Natural killer cell (primary cell): ENCODE measurements at regions not wholly inside any gene's neighbourhood (a gene's known extent, or its start where the extent isn't known, plus 50 kb on each side); places are given as distances from the start of the nearest gene placed in this dataset.
"Not testable (repeated sequence)": the region's sequence is repeated elsewhere in the genome, so short reads cannot be mapped to it uniquely, and the experiment has no call there.

Experiments
- ATAC-seq, 3 donors: fragments of 150-1000 bp in 2 of 3; fragments of 200-7000 bp in 1 of 3; cut with Tn5 transposase; 1 replicate in 1 of 3; 2 replicates in 2 of 3; pipeline ENCODE4 v1.10.0; 2021; ENCODE audit warnings: mild to moderate bottlenecking in 2 of 3, moderate library complexity in 2 of 3
- DNase-seq, 2 donors: peaks; one replicate each; pipeline versions ENCODE4 v3.0.0 to v3.0.0-alpha.2; 2013 to 2021; ENCODE audit warnings: mixed read lengths in 1 of 2
- H3K27ac ChIP-seq: one replicate; pipeline ENCODE4 v1.5.1; 2013; ENCODE audit warnings: mild to moderate bottlenecking, low read length
- H3K27me3 ChIP-seq: one replicate; pipeline ENCODE4 v1.6.1; 2013; ENCODE audit warnings: low read length; ENCODE audit not compliant: control insufficient read depth, insufficient read depth
- H3K36me3 ChIP-seq: one replicate; pipeline ENCODE4 v1.6.1; 2013; ENCODE audit warnings: low read length; ENCODE audit not compliant: control insufficient read depth, insufficient read depth
- H3K4me1 ChIP-seq: one replicate; pipeline ENCODE4 v1.6.1; 2013; ENCODE audit warnings: low read length; ENCODE audit not compliant: control insufficient read depth, insufficient read depth
- H3K4me3 ChIP-seq: one replicate; pipeline ENCODE4 v1.5.1; 2013; ENCODE audit warnings: low read length
- H3K9me3 ChIP-seq: one replicate; pipeline ENCODE4 v1.6.1; 2013; ENCODE audit warnings: low read length; ENCODE audit not compliant: control insufficient read depth, insufficient read depth
- H3K27ac Mint-ChIP-seq, 2 donors: one replicate each; pipeline ENCODE4 v1.8.0; 2022; ENCODE audit warnings: mild to moderate bottlenecking in 2 of 2, mixed read lengths in 2 of 2, moderate library complexity in 1 of 2
- H3K27me3 Mint-ChIP-seq, 2 donors: one replicate each; pipeline ENCODE4 v1.8.0; 2022; ENCODE audit warnings: low read depth in 2 of 2, mixed read lengths in 2 of 2
- H3K36me3 Mint-ChIP-seq: one replicate; pipeline ENCODE4 v1.8.0; 2022; ENCODE audit warnings: mixed read lengths
- H3K4me1 Mint-ChIP-seq, 2 donors: one replicate each; pipeline ENCODE4 v1.8.0; 2022; ENCODE audit warnings: mixed read lengths in 2 of 2
- H3K4me3 Mint-ChIP-seq: one replicate; pipeline ENCODE4 v1.8.0; 2022; ENCODE audit warnings: mild to moderate bottlenecking, moderate library complexity, mixed read lengths
- H3K9me3 Mint-ChIP-seq, 2 donors: one replicate each; pipeline ENCODE4 v1.8.0; 2022; ENCODE audit warnings: mixed read lengths in 2 of 2
- CTCF ChIP-seq: fragments of 200-600 bp; IDR thresholded peaks from one replicate; pipeline ENCODE4 v1.8.0; 2022; ENCODE audit warnings: antibody characterized with exemption
- WGBS: methylation state at CpG from one replicate; pipeline ENCODE4 v1.1.7; 2013; ENCODE audit warnings: missing lambda C conversion rate; ENCODE audit not compliant: insufficient coverage; 5-methylcytosine and 5-hydroxymethylcytosine counted together
- intact Hi-C: fragments of 100-400 bp; cut with micrococcal nuclease; formaldehyde crosslinking; loops from one replicate; pipeline ENCODE4 v1.14.2; 2022

- Histone ChIP-seq H3K4me1 (peaks cover 16% of the 10 kb centered on the region), H3K9me3 (no peaks in the 10 kb centered on the region), H3K36me3 (no peaks in the 10 kb centered on the region), H3K4me3 (no peak overlapping the region), H3K27ac (no peak overlapping the region), H3K27me3 (no peaks in the 10 kb centered on the region)
- Mint-ChIP-seq H3K4me3 (no peak overlapping the region), H3K4me1 (peaks cover 2 to 4% of the 10 kb centered on the region in 2 donors), H3K27me3 (no peaks in the 10 kb centered on the region), H3K9me3 (no peaks in the 10 kb centered on the region), H3K27ac (no peak overlapping the region), H3K36me3 (no peaks in the 10 kb centered on the region)
- intact Hi-C loops = no loop called here
- no peak for DNase-seq
- ATAC-seq = no peak
- WGBS = 97% methylated on average over 4 of the region's 6 CpGs
- TF ChIP-seq CTCF = no peak
Observed at GRCh38 chr6:26276841-26277648, 88.0 kb upstream of the BTN3A2 start.

DNA sequence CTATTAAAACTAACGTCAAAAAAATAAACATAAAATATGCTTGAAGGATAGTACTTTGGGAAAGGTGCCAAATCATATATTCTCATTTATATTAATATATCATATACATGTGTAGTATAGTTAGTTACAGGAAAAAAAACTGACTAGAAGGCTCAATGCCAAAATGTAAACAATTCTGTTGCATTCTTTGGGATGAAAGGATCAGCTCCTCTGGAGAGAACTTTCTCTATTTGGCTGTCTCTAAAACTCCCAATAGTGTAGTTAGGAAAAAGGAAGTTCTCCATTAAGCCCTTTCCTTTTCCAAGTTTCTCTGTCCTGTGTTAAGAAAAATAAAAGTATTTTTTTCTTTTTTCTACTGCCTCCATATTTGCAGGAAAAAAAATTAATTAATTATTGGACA, 86.5 kb upstream of the BTN3A2 start:
- Mint-ChIP-seq H3K4me1 (peaks cover 9 to 12% of the 10 kb centered on the region in 2 donors), H3K4me3 (no peak overlapping the region), H3K36me3 (no peaks in the 10 kb centered on the region), H3K27me3 (no peaks in the 10 kb centered on the region), H3K9me3 (no peaks in the 10 kb centered on the region), H3K27ac (no peak overlapping the region)
- no peaks in the 10 kb centered on the region for H3K9me3 ChIP-seq
- ATAC-seq (no peak), DNase-seq (no peak)
- no peaks in the 10 kb centered on the region for H3K27me3 ChIP-seq
- no peak for TF ChIP-seq CTCF
- WGBS = no CpG with 5 or more reads among the region's 1 CpG
- no peak overlapping the region for H3K4me3 ChIP-seq
- H3K4me1 ChIP-seq = peaks cover 7% of the 10 kb centered on the region
- intact Hi-C loops = no loop called here
- H3K36me3 ChIP-seq = no peaks in the 10 kb centered on the region
- no peak overlapping the region for H3K27ac ChIP-seq

DNA sequence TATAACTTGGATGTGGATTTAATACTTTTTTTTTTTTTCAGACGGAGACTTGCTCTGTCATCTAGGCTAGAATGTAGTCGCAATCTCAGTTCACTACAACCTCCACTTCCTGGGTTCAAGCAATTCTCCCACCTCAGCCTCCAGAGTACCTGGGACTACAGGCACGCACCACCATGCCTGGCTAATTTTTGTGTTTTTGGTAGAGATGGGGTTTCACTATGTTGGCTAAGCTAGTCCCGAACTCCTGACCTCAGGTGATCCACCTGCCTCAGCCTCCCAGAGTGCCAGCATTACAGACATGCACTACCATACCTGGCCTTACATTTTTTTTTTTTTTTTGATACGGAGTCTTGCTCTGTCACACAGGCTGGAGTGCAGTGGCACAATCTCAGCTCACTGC, 85.6 kb upstream of the BTN3A2 start:
- intact Hi-C loops, H3K9me3 ChIP-seq, H3K27me3 ChIP-seq, H3K27ac ChIP-seq, H3K27ac Mint-ChIP-seq, DNase-seq, H3K4me3 Mint-ChIP-seq, ATAC-seq, H3K4me3 ChIP-seq, H3K36me3 Mint-ChIP-seq, H3K27me3 Mint-ChIP-seq, H3K9me3 Mint-ChIP-seq, H3K36me3 ChIP-seq: not testable (repeated sequence)
- peaks cover 12% of the 10 kb centered on the region for H3K4me1 ChIP-seq
- 94% methylated on average over 3 of the region's 5 CpGs for WGBS
- H3K4me1 Mint-ChIP-seq = peaks cover 10 to 15% of the 10 kb centered on the region in 2 donors

DNA sequence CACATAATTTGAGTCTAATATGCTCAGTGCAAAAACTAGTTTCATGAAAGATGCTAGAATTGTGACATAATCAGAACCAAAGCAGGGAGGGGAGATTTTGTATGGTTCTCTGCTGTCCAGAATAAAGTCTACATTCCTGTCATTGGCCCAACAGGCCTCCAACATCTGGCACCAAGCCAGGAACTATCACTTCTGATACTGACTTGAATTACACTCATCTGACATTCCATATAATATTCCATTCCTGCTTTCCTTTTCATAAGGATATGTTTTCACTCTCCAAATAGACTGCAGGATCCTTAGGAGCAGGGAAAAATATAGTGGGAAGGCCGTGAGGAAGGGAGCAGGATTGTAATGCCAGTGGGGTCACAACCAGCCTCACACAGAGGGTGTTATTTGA, 84.6 kb upstream of the BTN3A2 start:
- Histone ChIP-seq H3K27me3 (no peaks in the 10 kb centered on the region), H3K4me1 (peaks cover 12% of the 10 kb centered on the region), H3K9me3 (no peaks in the 10 kb centered on the region), H3K36me3 (no peaks in the 10 kb centered on the region), H3K4me3 (no peak overlapping the region), H3K27ac (no peak overlapping the region)
- intact Hi-C loops = loop anchor here (10.0 kb wide), 1 partner anchor 1554 kb away; a partner anchor contains a TSS
- DNase-seq (no peak), ATAC-seq (no peak)
- H3K4me3 Mint-ChIP-seq = no peak overlapping the region
- H3K27me3 Mint-ChIP-seq = no peaks in the 10 kb centered on the region
- no peak overlapping the region for H3K27ac Mint-ChIP-seq
- TF ChIP-seq CTCF = no peak
- no peaks in the 10 kb centered on the region for H3K36me3 Mint-ChIP-seq
- peaks cover 20 to 26% of the 10 kb centered on the region in 2 donors for H3K4me1 Mint-ChIP-seq
- no peaks in the 10 kb centered on the region for H3K9me3 Mint-ChIP-seq
- WGBS = 88% methylated on average over 1 of the region's 1 CpG
